HG02623 (cell line): ENCODE measurements at regions not wholly inside any gene's neighbourhood (a gene's known extent, or its start where the extent isn't known, plus 50 kb on each side); places are given as distances from the start of the nearest gene placed in this dataset.

Experiments used
- ATAC-seq: cut with Tn5 transposase; IDR thresholded peaks from one replicate; pipeline ENCODE4 v1.9.1; 2021; ENCODE audit warnings: moderate library complexity; ENCODE audit not compliant: unreplicated experiment

DNA sequence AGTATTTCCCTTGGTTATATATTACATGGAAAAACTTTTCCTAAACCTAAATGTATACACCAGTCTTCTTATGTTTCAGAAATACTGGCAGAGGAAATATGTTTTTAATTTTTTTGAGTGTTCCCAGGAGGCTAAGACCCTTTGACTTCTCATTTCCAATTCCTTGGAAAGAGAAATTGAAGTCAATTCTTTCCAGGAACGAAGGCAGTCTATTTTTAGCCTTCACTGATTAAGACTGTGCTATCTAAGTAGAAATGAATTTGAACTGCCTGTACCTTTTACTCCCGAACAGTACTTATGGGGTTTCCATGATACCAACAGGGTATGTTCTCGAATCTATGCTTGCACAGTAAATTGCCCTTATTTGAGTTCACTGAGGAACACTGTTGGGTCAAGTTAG lies 340.3 kb upstream of the CD180 start:
- ATAC-seq = no peak

DNA sequence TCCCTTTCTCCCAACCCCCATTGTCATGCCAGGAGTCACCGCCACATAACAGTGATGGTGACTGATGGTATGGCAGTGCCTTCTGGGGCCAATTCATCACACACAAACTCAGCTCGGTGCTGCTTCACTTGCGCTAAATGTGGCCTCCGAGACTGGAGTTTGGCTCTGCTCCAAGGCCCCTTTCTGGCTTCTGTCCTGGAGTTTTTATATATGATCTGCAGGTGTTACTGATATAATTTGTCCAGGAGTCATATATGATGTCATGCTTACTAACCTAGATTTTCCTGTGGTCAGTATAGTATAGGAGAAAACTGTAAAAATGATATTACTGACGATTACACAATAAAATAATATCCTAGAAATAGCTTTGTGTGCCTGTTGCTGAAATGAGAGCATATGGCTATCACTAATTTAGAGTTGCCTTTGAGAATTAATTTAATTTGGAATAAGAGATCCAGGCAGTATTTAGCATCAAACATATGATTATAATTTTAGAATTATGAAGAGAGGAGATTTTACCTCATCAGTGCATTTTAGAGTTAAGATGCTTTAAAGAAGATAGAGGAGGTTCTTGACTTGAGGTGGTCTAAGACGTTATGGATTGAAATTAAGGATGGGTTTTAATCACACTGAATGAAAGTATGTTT lies 334.1 kb upstream of the CD180 start:
- no peak for ATAC-seq

DNA sequence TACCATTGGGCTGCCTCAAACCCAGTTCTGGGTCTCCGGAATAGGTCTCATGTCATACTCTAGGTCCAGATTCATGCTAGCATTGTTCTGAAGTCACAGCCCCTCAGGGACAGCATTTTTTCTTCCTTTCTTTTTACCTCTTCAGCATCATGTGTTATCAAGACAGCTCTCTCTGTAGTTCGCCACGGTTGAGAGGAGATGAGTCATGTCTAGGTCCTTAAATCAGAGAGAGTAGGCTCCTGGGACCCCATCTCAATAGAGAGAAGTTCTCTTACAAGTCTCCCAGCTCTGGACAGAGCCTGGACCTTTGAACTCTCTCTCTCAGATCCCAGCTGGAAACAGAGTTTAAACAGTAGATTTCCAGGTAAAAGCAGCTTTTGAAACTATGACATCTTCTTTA lies 332.4 kb upstream of the CD180 start:
- ATAC-seq = no peak

DNA sequence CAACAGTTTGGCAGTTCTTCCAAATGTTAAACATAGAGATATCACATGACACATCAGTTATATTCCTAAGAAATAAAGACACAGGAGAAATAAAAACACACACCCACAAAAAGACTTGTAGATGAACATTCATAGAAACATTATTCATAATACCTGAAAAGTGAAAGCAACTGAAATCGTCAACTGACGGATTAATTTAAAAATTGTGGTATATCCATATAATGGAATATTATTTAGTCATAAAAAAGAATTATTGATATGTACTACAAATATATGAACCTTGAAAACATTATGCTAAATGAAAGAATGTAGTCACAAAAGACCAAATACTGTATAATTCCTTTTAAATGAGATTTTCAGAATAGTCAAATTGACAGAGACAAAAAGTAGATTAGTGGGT lies 330.2 kb upstream of the CD180 start:
- no peak for ATAC-seq

GRCh38 chr5:67520161-67520908 lies 323.7 kb upstream of the CD180 start:
- ATAC-seq = no peak

- no peak for ATAC-seq
Observed at GRCh38 chr5:67518227-67518626, 321.6 kb upstream of the CD180 start.

DNA sequence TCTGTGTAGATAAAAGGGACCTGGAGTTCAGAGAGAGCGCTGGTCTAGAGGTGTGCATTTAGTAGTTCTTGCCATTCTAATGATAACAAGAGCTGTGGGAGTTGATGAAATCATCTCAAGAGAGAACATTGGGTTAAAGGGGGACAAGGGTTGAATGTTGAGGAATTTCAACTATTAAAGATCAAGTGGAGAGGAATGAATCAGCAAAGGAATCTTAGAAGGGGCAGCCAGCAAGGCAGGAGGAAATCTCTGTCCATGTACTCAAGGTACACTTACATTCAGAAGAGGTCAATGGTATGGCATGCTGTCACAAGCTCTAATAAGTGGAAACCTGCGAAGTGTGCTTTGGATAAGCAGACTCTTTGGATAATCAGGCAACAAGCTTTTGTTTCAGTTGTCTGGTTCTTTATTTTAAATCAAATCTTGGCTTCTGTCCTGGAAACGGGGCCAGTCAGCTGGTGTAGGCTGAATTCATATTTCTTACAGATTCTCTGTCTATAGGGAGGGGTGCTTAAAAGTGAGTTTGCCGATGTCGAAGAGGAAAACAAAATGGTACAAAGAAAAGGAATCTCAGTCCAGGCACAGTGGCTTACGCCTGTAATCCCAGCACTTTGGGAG lies 320.5 kb upstream of the CD180 start:
- ATAC-seq = no peak

DNA sequence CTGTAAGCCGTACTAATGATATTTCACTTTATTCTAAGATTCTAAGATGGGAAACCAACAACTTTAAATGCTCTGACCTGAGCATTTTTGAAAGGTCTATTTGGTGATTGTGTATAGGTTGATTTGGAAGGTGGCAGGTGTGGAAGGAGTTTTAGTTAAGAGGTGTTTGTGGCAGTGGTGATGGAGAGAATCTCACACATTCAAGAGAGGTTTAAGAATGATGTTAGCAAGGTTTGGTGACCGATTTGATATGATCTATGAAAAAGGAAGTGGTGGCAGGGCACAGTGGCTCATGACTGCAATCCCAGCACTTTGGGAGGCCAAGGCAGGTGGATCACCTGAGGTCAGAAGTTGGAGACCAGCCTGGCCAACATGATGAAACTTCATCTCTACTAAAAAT lies 319.2 kb upstream of the CD180 start:
- ATAC-seq = no peak

DNA sequence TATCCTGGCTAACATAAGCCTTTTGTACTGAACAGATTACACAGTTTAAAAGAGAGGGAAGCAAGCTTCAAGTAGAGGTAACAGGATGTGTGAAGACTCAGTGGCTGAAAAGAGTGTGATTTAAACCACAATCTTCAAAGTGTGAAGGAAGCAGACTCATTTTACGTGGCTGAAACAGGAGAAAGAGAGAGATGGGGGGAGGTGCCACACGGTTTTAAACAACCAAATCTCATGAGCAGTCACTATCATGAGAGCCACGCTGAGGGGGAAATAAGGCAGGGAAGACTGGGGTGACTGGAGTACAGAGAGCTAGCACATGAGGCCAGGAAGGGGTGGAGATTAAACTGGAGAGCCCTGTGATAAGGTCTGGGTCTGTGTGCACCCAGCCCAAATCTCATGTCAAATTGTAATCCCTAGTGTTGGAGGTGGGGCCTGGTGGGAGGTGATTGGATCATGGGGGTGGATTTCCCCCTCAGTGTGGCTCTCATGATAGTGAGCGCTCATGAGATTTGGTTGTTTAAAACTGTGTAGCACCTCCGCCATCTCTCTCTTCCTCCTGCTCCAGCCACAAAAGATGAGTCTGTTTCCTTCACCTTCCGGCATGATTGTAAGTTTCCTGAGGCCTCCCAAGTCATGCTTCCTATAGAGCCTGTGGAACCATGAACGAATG lies 318.6 kb upstream of the CD180 start:
- no peak for ATAC-seq

DNA sequence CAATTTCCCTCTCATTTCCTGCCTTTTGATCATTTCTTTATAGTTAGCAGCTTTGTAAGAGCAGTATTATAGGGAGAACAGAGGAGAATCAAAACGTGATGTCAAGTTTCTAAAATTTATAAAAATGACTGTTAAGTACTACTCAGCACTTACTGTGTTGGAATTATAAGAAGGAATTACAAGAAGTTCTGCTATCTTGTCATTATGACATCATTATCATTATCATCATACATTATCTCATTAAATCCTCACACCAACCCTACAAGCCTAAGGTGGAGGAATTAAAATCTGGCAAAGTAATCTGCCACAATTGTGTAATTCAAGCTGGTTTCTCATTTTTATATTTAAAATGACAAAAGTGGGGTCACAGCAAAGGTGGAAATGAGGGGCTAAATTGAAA lies 316.2 kb upstream of the CD180 start:
- no peak for ATAC-seq

GRCh38 chr5:67511911-67512310 lies 315.3 kb upstream of the CD180 start:
- no peak for ATAC-seq

- ATAC-seq = no peak
Observed at GRCh38 chr5:67510204-67510603, 313.6 kb upstream of the CD180 start.

- no peak for ATAC-seq
Observed at GRCh38 chr5:67509402-67510186, 313.0 kb upstream of the CD180 start.

- no peak for ATAC-seq
Observed at GRCh38 chr5:67506241-67506640, 309.6 kb upstream of the CD180 start.

GRCh38 chr5:67502951-67503350 lies 306.4 kb upstream of the CD180 start:
- ATAC-seq = no peak

DNA sequence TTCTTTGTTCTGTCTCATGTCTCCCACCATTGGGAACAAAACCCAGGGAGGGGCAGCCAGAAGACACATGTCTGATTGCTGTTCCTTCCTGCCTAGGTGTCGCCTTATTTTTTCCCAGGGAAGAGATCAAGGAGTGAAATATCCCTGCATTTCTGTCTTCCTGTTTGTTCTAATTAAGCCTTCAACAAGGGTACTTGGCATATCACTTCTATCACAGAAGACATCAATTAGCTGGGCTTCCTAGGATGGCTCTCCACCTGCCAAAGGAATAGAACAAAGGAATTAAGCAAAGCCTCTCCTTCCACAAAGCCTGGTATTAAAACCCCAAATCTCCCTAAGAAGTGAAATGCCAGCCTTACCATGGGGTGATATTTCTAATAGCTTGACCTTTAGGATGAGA lies 299.5 kb upstream of the CD180 start:
- no peak for ATAC-seq

DNA sequence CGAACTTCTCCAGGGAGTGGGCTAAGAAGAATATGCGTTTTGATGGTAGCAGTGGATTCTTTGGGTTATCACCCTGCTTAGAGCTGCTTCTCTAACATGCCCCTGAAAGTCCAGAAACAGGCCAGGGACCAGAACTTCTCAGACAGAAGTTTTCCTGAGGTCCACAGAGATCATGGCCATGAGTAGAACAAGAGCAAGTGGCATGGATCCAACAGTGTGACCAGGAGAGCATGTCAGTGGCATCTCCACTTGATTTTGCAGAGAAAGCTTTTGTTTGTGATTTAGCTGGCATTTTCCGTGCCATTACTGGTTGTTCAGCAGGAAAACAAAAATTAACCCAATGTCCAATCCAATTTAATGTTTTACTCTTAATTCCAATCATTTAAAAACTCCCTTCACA lies 298.5 kb upstream of the CD180 start:
- no peak for ATAC-seq

GRCh38 chr5:67494186-67494855 lies 297.7 kb upstream of the CD180 start:
- no peak for ATAC-seq

- no peak for ATAC-seq
Observed at GRCh38 chr5:67493676-67494075, 297.1 kb upstream of the CD180 start.

DNA sequence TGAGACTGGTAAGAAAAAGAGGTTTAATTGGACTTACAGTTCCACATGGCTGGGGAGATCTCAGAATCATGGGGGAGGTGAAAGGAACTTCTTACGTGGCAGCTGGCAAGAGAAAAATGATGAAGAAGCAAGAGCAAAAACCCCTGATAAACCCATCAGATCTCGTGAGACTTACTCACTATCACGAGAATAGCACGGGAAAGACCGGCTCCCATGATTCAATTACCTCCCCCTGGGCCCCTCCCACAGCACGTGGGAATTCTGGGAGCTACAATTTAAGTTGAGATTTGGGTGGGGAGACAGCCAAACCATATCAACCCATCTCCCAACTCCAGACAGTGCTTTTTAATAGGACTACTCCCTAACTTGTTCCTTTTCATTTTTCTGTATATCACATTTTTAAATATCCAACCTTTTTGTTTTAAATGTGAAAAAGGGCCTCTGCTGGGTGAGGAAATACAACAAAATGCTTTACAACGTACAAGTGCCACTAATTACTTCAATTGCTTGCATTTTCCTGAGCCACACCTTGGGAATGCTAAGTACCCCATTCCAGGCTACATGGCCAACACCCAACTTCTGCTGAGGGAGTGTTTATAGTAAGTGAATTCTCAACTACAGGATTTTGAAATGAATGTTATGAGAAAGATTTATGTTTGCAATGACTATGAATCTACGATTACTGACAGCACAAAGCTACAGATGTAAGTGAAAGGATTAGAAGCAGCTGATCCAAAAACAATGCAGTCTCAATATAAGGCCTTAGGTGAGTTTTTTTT lies 294.1 kb upstream of the CD180 start:
- ATAC-seq = no peak
